ENCODE measurements at regions not wholly inside any gene's neighbourhood (a gene's known extent, or its start where the extent isn't known, plus 50 kb on each side); places are given as distances from the start of the nearest gene placed in this dataset.

DNA sequence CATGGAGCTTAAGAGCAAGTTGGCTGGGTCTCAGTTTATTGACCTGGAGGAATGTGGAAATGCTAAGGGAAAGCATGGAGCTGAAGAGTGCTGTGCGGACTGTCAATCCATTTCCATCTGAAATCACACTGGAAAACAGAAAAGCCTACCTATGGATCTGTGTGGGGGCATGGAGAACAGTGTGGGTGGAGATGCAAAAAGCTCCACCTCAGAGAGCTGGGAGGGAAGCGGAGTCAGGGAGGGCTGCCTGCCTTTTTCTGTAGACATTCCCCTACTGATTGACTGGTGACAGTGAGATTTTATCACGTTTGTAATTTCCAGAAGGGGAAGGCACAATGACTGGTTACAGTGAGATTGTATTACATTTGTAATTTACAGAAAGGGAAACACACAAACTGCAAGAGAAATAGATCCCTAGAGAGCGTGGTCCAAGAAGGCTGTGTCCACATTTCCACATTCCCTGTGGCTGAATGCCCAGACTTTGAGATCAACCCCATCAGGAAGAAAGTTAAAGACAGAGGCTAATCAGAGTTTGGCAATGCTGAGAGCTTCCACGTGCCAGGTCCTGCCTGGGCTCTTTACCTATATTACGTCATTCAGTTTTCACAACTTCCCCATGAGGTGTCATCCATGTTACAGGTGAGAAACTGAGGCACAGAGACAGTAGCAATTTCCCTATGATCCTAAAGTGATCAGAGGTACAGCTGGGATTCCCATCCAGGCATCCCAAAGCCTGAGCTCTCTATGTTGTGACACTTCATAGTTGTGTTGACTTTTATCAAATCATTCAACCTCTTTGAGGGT lies 67.7 kb upstream of the NSMCE3 start:
- ATAC-seq (no peak), DNase-seq (no peak)
- Mint-ChIP-seq H3K27ac (no peak overlapping the region), H3K36me3 (ENCODE audit: low read depth) (no peaks in the 10 kb centered on the region), H3K9me3 (no peaks in the 10 kb centered on the region), H3K27me3 (no peaks in the 10 kb centered on the region), H3K4me1 (no peaks in the 10 kb centered on the region), H3K4me3 (no peak overlapping the region)

GRCh38 chr15:29334544-29334943 lies 64.9 kb upstream of the NSMCE3 start:
- no peaks in the 10 kb centered on the region for H3K36me3 Mint-ChIP-seq (ENCODE audit: low read depth)
- no peaks in the 10 kb centered on the region for H3K9me3 Mint-ChIP-seq
- ATAC-seq (no peak), DNase-seq (no peak)
- H3K4me1 Mint-ChIP-seq, result no peaks in the 10 kb centered on the region
- no peaks in the 10 kb centered on the region for H3K27me3 Mint-ChIP-seq
- H3K27ac Mint-ChIP-seq, result no peak overlapping the region
- no peak overlapping the region for H3K4me3 Mint-ChIP-seq

GRCh38 chr15:29333261-29333660 lies 63.6 kb upstream of the NSMCE3 start:
- no peak for DNase-seq
- Mint-ChIP-seq H3K4me3 (no peak overlapping the region), H3K27me3 (no peaks in the 10 kb centered on the region)

GRCh38 chr15:29331669-29332068 lies 62.0 kb upstream of the NSMCE3 start:
- H3K36me3 Mint-ChIP-seq (ENCODE audit: low read depth), result no peaks in the 10 kb centered on the region
- DNase-seq (no peak), ATAC-seq (no peak)
- H3K27ac Mint-ChIP-seq, result no peak overlapping the region
- no peaks in the 10 kb centered on the region for H3K9me3 Mint-ChIP-seq
- H3K27me3 Mint-ChIP-seq, result no peaks in the 10 kb centered on the region
- no peak overlapping the region for H3K4me3 Mint-ChIP-seq
- no peaks in the 10 kb centered on the region for H3K4me1 Mint-ChIP-seq

More at GRCh38 chr15:29333261-29333660, 63.6 kb upstream of the NSMCE3 start:
- no peaks in the 10 kb centered on the region for H3K9me3 Mint-ChIP-seq
- no peaks in the 10 kb centered on the region for H3K4me1 Mint-ChIP-seq
- ATAC-seq, result no peak
- no peaks in the 10 kb centered on the region for H3K36me3 Mint-ChIP-seq (ENCODE audit: low read depth)
- no peak overlapping the region for H3K27ac Mint-ChIP-seq

DNA sequence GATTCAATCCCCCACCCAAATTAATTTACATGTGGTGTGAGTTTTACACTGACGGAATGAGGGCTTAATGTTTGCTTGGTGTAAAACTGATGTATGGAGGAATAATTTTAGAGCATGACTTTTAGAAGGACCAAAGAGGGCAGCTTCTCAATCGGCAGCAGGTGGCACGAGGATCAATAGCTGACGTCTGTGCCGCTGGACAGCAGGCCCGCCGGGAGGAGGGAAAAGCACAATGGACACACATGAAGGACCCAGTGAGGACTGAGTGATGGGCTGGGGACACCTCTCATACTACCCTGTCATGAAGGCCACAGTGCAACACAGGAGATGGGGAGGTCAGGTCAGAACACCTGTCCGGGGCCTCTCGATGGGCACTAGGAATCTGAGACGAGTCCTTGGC lies 61.4 kb upstream of the NSMCE3 start:
- no peaks in the 10 kb centered on the region for H3K4me1 Mint-ChIP-seq
- H3K36me3 Mint-ChIP-seq (ENCODE audit: low read depth), result no peaks in the 10 kb centered on the region
- peaks cover 2% of the 10 kb centered on the region for H3K9me3 Mint-ChIP-seq
- ATAC-seq (no peak), DNase-seq (no peak)
- no peak overlapping the region for H3K4me3 Mint-ChIP-seq
- no peak overlapping the region for H3K27ac Mint-ChIP-seq
- no peaks in the 10 kb centered on the region for H3K27me3 Mint-ChIP-seq

DNA sequence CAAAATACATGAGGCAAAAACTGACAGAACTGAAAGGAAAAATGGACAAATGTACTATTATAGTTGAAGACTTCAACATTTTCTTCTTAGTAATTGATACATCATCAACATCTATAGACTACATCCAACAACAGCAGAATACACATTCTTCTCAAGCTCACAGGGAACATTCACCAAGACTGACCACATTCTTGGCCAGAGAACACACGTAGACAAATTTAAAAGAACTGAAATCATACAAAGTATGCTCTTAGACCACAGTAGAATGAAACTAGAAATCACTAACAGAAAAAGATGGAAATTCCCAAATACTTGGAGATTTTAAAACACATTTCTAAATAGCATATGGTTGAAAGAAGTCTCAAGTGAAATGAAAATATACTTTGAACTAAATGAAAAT lies 55.1 kb upstream of the NSMCE3 start:
- Mint-ChIP-seq H3K4me1 (no peaks in the 10 kb centered on the region), H3K9me3 (peaks cover 26% of the 10 kb centered on the region), H3K27me3 (peaks cover 2% of the 10 kb centered on the region), H3K36me3 (ENCODE audit: low read depth) (peaks cover 1% of the 10 kb centered on the region), H3K27ac (no peak overlapping the region), H3K4me3 (no peak overlapping the region)
- no peak for DNase-seq
- no peak for ATAC-seq

- H3K4me3 Mint-ChIP-seq, result no peak overlapping the region
- peaks cover 1% of the 10 kb centered on the region for H3K36me3 Mint-ChIP-seq (ENCODE audit: low read depth)
- peaks cover 26% of the 10 kb centered on the region for H3K9me3 Mint-ChIP-seq
- H3K4me1 Mint-ChIP-seq, result no peaks in the 10 kb centered on the region
- H3K27me3 Mint-ChIP-seq, result peaks cover 4% of the 10 kb centered on the region
- DNase-seq (no peak), ATAC-seq (no peak)
- no peak overlapping the region for H3K27ac Mint-ChIP-seq
Measured at GRCh38 chr15:29323557-29323956, 53.9 kb upstream of the NSMCE3 start.

DNA sequence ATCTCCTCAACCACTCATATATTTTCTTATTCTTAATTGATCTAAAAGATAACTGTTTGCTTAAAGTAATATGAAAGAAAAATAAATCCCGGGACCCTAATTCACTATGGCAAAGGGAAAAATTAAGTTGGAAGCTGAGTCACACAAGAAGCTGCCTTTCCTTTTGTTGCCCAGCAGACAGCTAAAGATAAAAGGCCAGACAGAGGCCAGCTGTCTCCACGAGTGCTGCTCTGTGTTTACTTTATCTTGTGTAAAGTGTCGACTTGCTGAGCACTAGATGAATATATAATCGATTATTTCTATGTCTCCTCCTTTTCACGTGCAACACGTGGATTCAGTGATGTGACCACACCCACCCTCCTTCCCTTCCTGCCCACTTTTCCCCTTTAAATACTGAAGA lies 52.8 kb upstream of the NSMCE3 start:
- DNase-seq (no peak), ATAC-seq (no peak)
- Mint-ChIP-seq H3K4me3 (no peak overlapping the region), H3K4me1 (no peaks in the 10 kb centered on the region), H3K9me3 (peaks cover 26% of the 10 kb centered on the region), H3K27me3 (peaks cover 7% of the 10 kb centered on the region), H3K36me3 (ENCODE audit: low read depth) (peaks cover 1% of the 10 kb centered on the region), H3K27ac (no peak overlapping the region)

GRCh38 chr15:29320420-29320819 lies 50.8 kb upstream of the NSMCE3 start:
- H3K27me3 Mint-ChIP-seq, result peaks cover 9% of the 10 kb centered on the region
- ATAC-seq (no peak), DNase-seq (no peak)
- no peak overlapping the region for H3K27ac Mint-ChIP-seq
- peaks cover 1% of the 10 kb centered on the region for H3K36me3 Mint-ChIP-seq (ENCODE audit: low read depth)
- H3K4me1 Mint-ChIP-seq, result no peaks in the 10 kb centered on the region
- no peak overlapping the region for H3K4me3 Mint-ChIP-seq
- peaks cover 17% of the 10 kb centered on the region for H3K9me3 Mint-ChIP-seq

DNA sequence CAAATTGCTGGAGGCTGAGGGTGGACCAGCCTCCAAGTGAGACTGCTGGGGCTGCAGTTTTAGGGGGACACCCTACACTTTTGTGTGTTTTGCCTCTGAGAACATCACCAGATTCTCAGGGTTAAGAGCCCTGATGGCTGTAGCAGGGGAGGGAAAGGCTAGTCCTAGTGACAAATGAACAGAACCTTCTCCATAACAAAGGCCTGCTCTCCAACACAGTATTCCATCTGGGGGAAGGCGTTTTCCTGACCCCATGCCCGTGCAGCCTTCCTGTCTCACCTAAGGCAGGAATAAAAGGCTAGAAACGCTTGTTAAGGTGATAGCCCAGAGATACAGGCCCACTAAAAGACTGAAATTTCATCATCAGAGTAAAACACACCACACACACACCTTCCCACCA lies 50.2 kb upstream of the NSMCE3 start:
- DNase-seq (no peak), ATAC-seq (no peak)
- Mint-ChIP-seq H3K4me1 (no peaks in the 10 kb centered on the region), H3K4me3 (no peak overlapping the region), H3K9me3 (peaks cover 11% of the 10 kb centered on the region), H3K27ac (no peak overlapping the region), H3K36me3 (ENCODE audit: low read depth) (peaks cover 1% of the 10 kb centered on the region), H3K27me3 (peaks cover 9% of the 10 kb centered on the region)

All from activated naive CD8-positive, alpha-beta T cell treated with anti-CD3 and anti-CD28 coated beads, Interleukin-2, amount 50 U/mL, for 24 hours (primary cell).